IgD-negative memory B cell (primary cell): ENCODE measurements at regions not wholly inside any gene's neighbourhood (a gene's known extent, or its start where the extent isn't known, plus 50 kb on each side); places are given as distances from the start of the nearest gene placed in this dataset.
"Not testable (repeated sequence)": the region's sequence is repeated elsewhere in the genome, so short reads cannot be mapped to it uniquely, and the experiment has no call there.

Experiments used
- H3K27ac Mint-ChIP-seq, 3 donors: one replicate each; pipeline ENCODE4 v1.8.0; 2020 to 2022; ENCODE audit warnings: mild to moderate bottlenecking in 3 of 3, mixed read lengths in 3 of 3, moderate library complexity in 1 of 3
- H3K27me3 Mint-ChIP-seq: one replicate; pipeline ENCODE4 v1.8.0; 2021; ENCODE audit warnings: mixed read lengths
- H3K36me3 Mint-ChIP-seq: one replicate; pipeline ENCODE4 v1.8.0; 2020; ENCODE audit warnings: mild to moderate bottlenecking, mixed read lengths
- H3K4me1 Mint-ChIP-seq, 3 donors: one replicate each; pipeline ENCODE4 v1.8.0; 2020 to 2022; ENCODE audit warnings: mixed read lengths in 3 of 3, mild to moderate bottlenecking in 1 of 3
- H3K4me3 Mint-ChIP-seq, 4 donors: one replicate each; pipeline ENCODE4 v1.8.0; 2020 to 2022; ENCODE audit warnings: mild to moderate bottlenecking in 4 of 4, mixed read lengths in 4 of 4, moderate library complexity in 3 of 4
- H3K9me3 Mint-ChIP-seq, 3 donors: one replicate each; pipeline ENCODE4 v1.8.0; 2020 to 2021; ENCODE audit warnings: mixed read lengths in 3 of 3, mild to moderate bottlenecking in 1 of 3

DNA sequence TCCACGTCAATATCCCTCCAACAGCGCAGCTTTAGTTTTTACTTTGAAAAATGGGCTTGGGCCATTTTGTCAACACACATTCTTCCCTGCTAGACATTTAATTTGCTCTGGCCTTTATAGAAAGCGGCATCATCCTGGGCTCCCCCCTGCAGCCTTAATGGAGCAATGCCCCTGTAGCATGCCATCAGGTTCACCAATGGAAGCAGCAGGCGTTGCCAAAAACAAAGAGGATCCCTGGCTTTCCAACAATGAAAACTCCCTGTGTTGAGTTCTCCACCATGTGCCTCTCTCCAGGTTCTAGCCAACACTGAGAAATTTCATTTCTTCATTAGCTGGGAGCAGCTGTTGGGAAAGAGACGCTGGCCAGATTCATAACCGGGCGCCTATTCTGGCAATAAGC, 139.5 kb downstream of the ZNF622 start:
- Mint-ChIP-seq H3K9me3 (no peaks in the 10 kb centered on the region), H3K4me1 (no peaks in the 10 kb centered on the region), H3K27ac (no peak overlapping the region), H3K36me3 (no peaks in the 10 kb centered on the region), H3K4me3 (no peak overlapping the region), H3K27me3 (no peaks in the 10 kb centered on the region)

DNA sequence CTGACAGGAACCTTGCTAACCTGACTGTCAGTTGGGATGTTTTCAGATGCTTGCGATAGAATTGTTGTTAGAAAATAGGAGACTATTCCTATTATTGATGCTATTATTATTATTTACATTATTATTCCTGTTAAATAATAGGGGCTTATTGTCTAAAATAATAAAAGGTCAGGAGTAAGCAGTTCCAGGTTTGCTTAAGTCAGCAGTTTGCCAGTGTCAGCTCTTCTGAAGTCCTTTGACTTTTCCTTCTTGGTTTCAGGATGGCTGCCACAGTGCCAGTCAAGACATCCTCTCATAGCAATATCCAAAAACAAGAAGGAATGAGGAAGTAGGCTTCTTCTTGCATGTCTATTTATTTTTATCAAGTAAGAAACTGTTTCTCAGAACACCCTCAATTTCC, 141.7 kb upstream of the MARCHF11 start:
- Mint-ChIP-seq H3K27me3 (no peaks in the 10 kb centered on the region), H3K27ac (no peak overlapping the region), H3K4me1 (no peaks in the 10 kb centered on the region), H3K9me3 (peaks cover 0 to 6% (median 0%) of the 10 kb centered on the region in 3 donors), H3K36me3 (no peaks in the 10 kb centered on the region), H3K4me3 (no peak overlapping the region)

DNA sequence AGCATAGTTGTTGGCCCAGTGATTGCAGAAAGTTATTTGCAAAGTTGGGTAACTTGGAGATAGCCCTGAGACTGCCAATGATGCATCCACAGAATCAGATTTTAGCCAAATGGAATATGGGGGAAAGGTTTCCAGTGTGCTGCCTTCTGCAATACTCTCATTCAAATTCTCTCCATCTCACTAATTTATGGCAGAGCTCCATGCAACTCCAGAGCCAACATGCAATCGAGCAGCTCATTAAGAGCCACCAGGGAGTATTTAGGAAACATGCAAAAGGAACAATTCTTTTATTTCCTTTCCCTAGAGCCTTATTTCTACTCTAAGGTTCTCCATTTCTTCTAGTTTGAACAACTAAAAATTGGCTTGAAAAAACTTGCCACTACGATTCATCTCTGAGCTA, 135.9 kb upstream of the MARCHF11 start:
- Mint-ChIP-seq H3K27me3 (no peaks in the 10 kb centered on the region), H3K9me3 (peaks cover 0 to 7% (median 2%) of the 10 kb centered on the region in 3 donors), H3K27ac (no peak overlapping the region), H3K4me3 (no peak overlapping the region), H3K36me3 (no peaks in the 10 kb centered on the region), H3K4me1 (no peaks in the 10 kb centered on the region)

DNA sequence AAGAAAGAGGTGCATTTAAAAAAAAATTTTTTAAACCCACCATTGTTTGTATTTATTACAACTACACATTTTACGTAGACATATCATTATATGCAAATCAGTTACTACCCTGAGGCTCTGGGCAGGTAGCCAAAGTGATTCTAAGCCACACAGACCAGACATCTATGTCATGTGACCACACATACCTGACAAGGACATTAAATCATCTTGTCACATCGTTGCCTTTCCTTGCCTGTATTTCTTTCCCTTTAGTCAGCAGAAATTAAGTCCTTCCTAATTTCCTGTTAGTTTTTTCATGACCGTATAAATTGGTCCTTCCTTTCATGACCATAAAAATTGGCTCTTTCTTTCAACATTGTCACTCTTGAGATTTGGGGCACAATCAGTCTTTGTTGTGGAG, 134.2 kb upstream of the MARCHF11 start:
- Mint-ChIP-seq H3K27ac (peak overlapping the region in 1 of 3 donors; percentile 34), H3K9me3 (peaks cover 0 to 5% (median 2%) of the 10 kb centered on the region in 3 donors), H3K4me1 (no peaks in the 10 kb centered on the region), H3K27me3 (no peaks in the 10 kb centered on the region), H3K36me3 (no peaks in the 10 kb centered on the region), H3K4me3 (no peak overlapping the region)

DNA sequence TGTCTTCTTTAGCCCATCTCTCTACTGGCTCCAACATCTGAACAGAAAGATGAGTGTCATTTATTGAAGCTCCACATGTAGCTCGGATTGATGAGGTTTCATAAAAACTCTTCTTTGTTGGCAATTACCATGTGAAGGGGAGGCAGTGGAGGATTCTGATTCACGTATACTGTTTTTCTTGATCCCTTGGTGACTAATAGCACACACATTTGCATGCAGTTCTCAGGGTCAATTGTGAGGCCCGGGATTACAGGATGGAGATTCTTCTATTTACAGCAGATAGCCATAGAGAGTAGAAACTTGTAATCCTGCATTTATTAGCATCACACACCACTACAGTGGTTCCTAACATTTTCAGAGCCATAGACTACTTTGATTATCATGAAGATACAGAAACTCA, 133.2 kb upstream of the MARCHF11 start:
- no peak overlapping the region for H3K4me3 Mint-ChIP-seq
- H3K36me3 Mint-ChIP-seq: no peaks in the 10 kb centered on the region
- H3K27ac Mint-ChIP-seq: no peak overlapping the region
- H3K4me1 Mint-ChIP-seq: no peaks in the 10 kb centered on the region
- peaks cover 0 to 3% (median 2%) of the 10 kb centered on the region in 3 donors for H3K9me3 Mint-ChIP-seq
- H3K27me3 Mint-ChIP-seq: no peaks in the 10 kb centered on the region

DNA sequence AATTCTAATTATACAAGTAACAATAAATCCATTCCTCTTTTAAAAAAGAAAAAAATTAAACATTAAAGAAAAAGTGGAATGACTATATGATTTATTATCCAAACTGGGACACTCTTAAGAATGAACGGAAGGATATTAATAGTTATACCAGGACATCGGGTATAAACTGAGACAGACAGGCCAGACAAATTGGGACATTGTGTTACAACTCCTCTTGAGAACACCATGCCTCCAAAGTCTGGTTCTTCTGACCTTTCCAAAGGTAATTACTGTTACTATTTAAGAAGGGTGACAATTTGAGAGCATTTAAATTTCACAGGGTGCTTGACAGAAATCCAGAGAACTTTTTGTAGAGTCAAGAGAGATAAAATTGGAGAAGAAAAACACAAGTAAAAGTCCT, 132.1 kb upstream of the MARCHF11 start:
- Mint-ChIP-seq H3K9me3 (peaks cover 0 to 2% (median 2%) of the 10 kb centered on the region in 3 donors), H3K27ac (no peak overlapping the region), H3K27me3 (no peaks in the 10 kb centered on the region), H3K36me3 (no peaks in the 10 kb centered on the region), H3K4me1 (no peaks in the 10 kb centered on the region), H3K4me3 (no peak overlapping the region)

DNA sequence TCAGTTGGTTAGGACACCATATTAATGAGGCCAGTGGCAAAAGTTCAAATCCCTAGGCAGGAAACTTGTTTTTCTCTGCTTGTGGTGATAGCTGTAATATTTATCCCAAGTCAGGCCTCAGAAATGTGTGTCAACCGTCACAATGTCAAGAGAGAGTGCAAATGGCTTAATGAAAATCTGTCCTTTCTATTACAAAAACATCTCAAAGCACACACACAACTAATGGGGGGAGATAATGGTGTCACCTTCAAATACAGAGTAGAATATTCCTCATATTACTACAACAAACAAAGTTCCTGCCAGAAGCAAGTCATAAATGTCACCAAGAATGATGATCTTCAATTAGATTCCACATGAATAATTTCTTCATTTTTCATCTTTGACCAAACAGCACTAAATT, 127.2 kb upstream of the MARCHF11 start:
- H3K4me3 Mint-ChIP-seq: no peak overlapping the region
- H3K27ac Mint-ChIP-seq: no peak overlapping the region
- peaks cover 0 to 4% (median 0%) of the 10 kb centered on the region in 3 donors for H3K9me3 Mint-ChIP-seq
- no peaks in the 10 kb centered on the region for H3K4me1 Mint-ChIP-seq
- peaks cover 1% of the 10 kb centered on the region for H3K36me3 Mint-ChIP-seq
- peaks cover 1% of the 10 kb centered on the region for H3K27me3 Mint-ChIP-seq

GRCh38 chr5:16304846-16305245, 125.3 kb upstream of the MARCHF11 start:
- no peak overlapping the region for H3K27ac Mint-ChIP-seq
- no peak overlapping the region for H3K4me3 Mint-ChIP-seq
- H3K4me1 Mint-ChIP-seq: no peaks in the 10 kb centered on the region
- H3K27me3 Mint-ChIP-seq: peaks cover 1% of the 10 kb centered on the region
- H3K36me3 Mint-ChIP-seq: peaks cover 1% of the 10 kb centered on the region
- peaks cover 0 to 5% (median 0%) of the 10 kb centered on the region in 3 donors for H3K9me3 Mint-ChIP-seq

DNA sequence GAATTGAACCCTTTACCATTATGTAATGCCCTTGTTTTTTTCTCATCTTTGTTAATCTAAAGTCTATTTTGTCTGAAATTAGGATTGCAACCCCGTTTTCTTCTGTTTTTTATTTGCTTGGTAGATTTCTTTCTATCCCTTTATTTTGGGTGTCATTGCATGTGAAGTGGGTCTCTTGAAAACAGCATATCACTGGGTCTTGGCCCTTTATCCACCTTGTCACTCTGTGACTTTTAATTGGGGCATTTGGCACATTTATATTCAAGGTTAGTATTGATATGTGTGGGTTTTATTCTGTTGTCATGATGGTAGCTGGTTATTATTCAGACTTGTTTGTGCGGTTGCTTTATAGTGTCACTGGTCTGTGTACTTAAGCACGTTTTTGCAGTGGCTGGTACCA, 117.4 kb upstream of the MARCHF11 start:
- Mint-ChIP-seq H3K4me3 (no peak overlapping the region), H3K36me3 (peaks cover 1% of the 10 kb centered on the region), H3K27me3 (no peaks in the 10 kb centered on the region), H3K9me3 (peaks cover 8 to 20% (median 15%) of the 10 kb centered on the region in 3 donors), H3K4me1 (no peaks in the 10 kb centered on the region), H3K27ac (no peak overlapping the region)

DNA sequence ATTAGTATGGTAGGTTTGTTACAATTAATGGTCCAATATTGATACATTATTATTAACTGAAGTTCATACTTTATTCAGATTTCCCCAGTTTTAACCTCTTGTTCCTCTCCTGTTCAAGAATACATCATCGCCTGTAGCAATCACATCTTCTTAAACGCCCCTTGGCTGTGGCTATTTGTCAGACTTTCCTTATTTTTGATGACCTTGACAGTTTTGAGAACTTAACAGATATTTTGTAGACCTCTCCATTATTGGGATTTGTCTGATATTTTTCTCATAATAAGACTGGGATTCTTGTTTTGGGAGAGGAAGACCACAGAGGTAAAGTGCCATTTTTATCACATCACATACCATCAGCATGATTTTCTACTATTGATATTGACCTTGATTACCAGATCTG, 112.3 kb upstream of the MARCHF11 start:
- H3K27ac Mint-ChIP-seq: no peak overlapping the region
- H3K36me3 Mint-ChIP-seq: peaks cover 1% of the 10 kb centered on the region
- H3K9me3 Mint-ChIP-seq: peaks cover 6 to 14% (median 9%) of the 10 kb centered on the region in 3 donors
- H3K4me3 Mint-ChIP-seq: no peak overlapping the region
- H3K27me3 Mint-ChIP-seq: no peaks in the 10 kb centered on the region
- H3K4me1 Mint-ChIP-seq: no peaks in the 10 kb centered on the region

DNA sequence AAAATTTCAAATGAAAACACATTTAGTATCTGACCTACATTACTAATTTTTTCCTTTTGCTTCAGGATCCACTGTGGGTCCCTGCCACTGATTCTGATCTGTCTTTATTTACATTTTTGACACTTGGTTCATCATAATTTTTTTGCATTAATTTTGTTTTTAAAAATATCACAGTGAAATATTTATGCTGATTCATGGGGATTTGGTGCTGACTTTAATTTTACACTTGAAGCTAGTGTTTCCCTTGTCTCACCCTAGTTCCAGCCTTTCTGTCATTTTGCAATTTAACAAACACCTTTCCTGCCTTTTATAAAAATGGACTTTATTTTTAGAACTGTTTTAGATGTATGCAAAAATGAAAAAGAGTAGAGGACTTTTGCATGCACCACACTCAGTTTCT, 111.9 kb upstream of the MARCHF11 start:
- Mint-ChIP-seq H3K27ac (no peak overlapping the region), H3K9me3 (peaks cover 6 to 13% (median 9%) of the 10 kb centered on the region in 3 donors), H3K4me3 (no peak overlapping the region), H3K27me3 (no peaks in the 10 kb centered on the region), H3K36me3 (peaks cover 1% of the 10 kb centered on the region), H3K4me1 (no peaks in the 10 kb centered on the region)

- Mint-ChIP-seq H3K36me3 (no peaks in the 10 kb centered on the region), H3K9me3 (peaks cover 0 to 4% (median 3%) of the 10 kb centered on the region in 3 donors), H3K27ac (no peak overlapping the region), H3K4me3 (no peak overlapping the region), H3K27me3 (no peaks in the 10 kb centered on the region), H3K4me1 (no peaks in the 10 kb centered on the region)
Observed at GRCh38 chr5:16283791-16284190, 104.2 kb upstream of the MARCHF11 start.

DNA sequence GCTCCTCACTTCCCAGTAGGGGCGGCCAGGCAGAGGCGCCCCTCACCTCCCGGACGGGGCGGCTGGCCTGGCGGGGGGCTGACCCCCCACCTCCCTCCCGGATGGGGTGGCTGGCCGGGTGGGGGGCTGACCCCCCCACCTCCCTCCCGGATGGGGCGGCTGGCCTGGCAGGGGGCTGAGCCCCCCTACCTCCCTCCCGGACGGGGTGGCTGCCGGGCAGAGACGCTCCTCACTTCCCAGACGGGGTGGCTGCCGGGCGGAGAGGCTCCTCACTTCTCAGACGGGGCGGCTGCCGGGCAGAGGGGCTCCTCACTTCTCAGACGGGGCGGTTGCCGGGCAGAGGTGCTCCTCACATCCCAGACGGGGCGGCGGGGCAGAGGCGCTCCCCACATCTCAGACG, 97.3 kb upstream of the MARCHF11 start:
- not testable (repeated sequence) for H3K27me3 Mint-ChIP-seq, H3K4me1 Mint-ChIP-seq, H3K4me3 Mint-ChIP-seq, H3K36me3 Mint-ChIP-seq, H3K27ac Mint-ChIP-seq, H3K9me3 Mint-ChIP-seq

- no peaks in the 10 kb centered on the region for H3K4me1 Mint-ChIP-seq
- H3K4me3 Mint-ChIP-seq: no peak overlapping the region
- H3K27ac Mint-ChIP-seq: no peak overlapping the region
- H3K27me3 Mint-ChIP-seq: no peaks in the 10 kb centered on the region
- H3K36me3 Mint-ChIP-seq: peaks cover 1% of the 10 kb centered on the region
- H3K9me3 Mint-ChIP-seq: peaks cover 0 to 7% (median 5%) of the 10 kb centered on the region in 3 donors
Observed at GRCh38 chr5:16271851-16272250, 92.3 kb upstream of the MARCHF11 start.

- Mint-ChIP-seq H3K36me3 (peaks cover 1% of the 10 kb centered on the region), H3K4me1 (no peaks in the 10 kb centered on the region), H3K27me3 (no peaks in the 10 kb centered on the region), H3K9me3 (no peaks in the 10 kb centered on the region), H3K4me3 (no peak overlapping the region), H3K27ac (no peak overlapping the region)
Observed at GRCh38 chr5:16265141-16265540, 85.5 kb upstream of the MARCHF11 start.

DNA sequence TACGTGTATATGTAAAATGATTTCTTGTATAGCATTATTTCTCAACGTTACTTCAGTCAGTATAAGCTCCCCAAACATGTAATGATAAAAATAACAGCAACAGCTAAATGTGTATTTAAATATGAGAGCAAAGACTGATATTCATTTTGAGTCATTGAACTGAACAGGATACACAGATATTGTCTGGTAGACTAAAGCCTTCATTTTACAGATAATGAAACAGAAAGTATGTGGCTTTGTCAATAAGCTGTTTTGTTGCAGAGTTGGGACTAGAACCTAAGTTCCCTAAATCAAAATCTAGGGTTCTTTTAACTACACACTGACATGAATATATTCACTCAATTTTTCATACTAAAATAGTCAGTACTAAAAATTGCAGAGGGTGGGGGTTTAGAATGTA, 80.4 kb upstream of the MARCHF11 start:
- Mint-ChIP-seq H3K4me3 (no peak overlapping the region), H3K9me3 (no peaks in the 10 kb centered on the region), H3K27ac (no peak overlapping the region), H3K4me1 (no peaks in the 10 kb centered on the region), H3K36me3 (no peaks in the 10 kb centered on the region), H3K27me3 (no peaks in the 10 kb centered on the region)

GRCh38 chr5:16253856-16254255, 74.3 kb upstream of the MARCHF11 start:
- Mint-ChIP-seq H3K36me3 (no peaks in the 10 kb centered on the region), H3K4me1 (peaks cover 0 to 1% (median 0%) of the 10 kb centered on the region in 3 donors), H3K27me3 (no peaks in the 10 kb centered on the region), H3K27ac (no peak overlapping the region), H3K4me3 (no peak overlapping the region), H3K9me3 (peaks cover 5 to 8% (median 7%) of the 10 kb centered on the region in 3 donors)
